ENCODE measurements at regions not wholly inside any gene's neighbourhood (a gene's known extent, or its start where the extent isn't known, plus 50 kb on each side); places are given as distances from the start of the nearest gene placed in this dataset.
"Not testable (repeated sequence)": the region's sequence is repeated elsewhere in the genome, so short reads cannot be mapped to it uniquely, and the experiment has no call there.

DNA sequence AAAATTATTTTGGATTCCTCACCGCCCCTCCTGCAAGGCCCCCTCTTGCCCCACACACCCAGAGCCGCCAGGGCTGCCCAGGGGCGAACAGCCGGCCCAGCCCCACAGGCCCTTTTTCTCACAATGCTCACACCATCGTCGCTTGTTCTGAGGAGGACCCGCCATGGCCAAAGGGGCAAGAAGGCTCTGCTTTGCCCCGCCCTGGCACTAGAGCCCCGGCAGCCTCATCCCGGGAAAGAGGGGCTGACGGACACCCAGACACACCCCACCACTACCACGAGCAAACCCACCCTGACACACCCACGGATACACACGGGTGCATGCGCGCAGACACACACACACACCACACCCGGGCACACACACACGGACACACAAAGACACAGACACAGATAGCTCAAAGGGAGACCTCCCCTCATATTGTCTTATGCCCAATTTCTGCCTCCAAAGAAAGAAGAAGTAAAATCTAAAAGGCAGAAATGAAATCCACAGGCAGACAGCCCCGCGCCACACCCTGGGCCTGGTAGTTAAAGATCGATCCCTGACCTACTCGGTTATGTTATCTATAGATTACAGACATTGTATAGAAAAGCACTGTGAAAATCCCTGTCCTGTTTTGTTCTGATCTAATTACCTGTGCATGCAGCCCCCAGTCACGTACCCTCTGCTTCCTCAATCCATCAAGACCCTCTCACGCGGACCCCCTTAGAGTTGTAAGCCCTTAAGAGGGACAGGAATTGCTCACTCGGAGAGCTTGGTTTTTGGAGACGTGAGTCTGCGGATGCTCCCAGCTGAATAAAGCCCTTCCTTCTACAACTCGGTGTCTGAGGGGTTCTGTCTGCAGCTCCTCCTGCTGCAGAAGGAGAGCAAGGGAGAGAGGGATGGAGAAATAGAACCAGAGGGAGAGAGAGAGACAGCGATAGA lies 1610.9 kb downstream of the SPATA31A7 start:
- TF ChIP-seq, protein P1, sequence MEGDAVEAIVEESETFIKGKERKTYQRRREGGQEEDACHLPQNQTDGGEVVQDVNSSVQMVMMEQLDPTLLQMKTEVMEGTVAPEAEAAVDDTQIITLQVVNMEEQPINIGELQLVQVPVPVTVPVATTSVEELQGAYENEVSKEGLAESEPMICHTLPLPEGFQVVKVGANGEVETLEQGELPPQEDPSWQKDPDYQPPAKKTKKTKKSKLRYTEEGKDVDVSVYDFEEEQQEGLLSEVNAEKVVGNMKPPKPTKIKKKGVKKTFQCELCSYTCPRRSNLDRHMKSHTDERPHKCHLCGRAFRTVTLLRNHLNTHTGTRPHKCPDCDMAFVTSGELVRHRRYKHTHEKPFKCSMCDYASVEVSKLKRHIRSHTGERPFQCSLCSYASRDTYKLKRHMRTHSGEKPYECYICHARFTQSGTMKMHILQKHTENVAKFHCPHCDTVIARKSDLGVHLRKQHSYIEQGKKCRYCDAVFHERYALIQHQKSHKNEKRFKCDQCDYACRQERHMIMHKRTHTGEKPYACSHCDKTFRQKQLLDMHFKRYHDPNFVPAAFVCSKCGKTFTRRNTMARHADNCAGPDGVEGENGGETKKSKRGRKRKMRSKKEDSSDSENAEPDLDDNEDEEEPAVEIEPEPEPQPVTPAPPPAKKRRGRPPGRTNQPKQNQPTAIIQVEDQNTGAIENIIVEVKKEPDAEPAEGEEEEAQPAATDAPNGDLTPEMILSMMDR (IDR thresholded peaks at IDR 0.05; ENCODE audit: low read depth, low read length, missing input control) = not testable (repeated sequence)
- not testable (repeated sequence) for TF ChIP-seq RXRA (IDR thresholded peaks at IDR 0.05); EGR1 (IDR thresholded peaks at IDR 0.05; ENCODE audit: low read depth in 2 of 2); TAF1 (conservative IDR thresholded peaks at IDR 0.05)
- TF ChIP-seq, protein P2, sequence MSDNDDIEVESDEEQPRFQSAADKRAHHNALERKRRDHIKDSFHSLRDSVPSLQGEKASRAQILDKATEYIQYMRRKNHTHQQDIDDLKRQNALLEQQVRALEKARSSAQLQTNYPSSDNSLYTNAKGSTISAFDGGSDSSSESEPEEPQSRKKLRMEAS (IDR thresholded peaks at IDR 0.05) = not testable (repeated sequence)
- TF ChIP-seq, protein P3, sequence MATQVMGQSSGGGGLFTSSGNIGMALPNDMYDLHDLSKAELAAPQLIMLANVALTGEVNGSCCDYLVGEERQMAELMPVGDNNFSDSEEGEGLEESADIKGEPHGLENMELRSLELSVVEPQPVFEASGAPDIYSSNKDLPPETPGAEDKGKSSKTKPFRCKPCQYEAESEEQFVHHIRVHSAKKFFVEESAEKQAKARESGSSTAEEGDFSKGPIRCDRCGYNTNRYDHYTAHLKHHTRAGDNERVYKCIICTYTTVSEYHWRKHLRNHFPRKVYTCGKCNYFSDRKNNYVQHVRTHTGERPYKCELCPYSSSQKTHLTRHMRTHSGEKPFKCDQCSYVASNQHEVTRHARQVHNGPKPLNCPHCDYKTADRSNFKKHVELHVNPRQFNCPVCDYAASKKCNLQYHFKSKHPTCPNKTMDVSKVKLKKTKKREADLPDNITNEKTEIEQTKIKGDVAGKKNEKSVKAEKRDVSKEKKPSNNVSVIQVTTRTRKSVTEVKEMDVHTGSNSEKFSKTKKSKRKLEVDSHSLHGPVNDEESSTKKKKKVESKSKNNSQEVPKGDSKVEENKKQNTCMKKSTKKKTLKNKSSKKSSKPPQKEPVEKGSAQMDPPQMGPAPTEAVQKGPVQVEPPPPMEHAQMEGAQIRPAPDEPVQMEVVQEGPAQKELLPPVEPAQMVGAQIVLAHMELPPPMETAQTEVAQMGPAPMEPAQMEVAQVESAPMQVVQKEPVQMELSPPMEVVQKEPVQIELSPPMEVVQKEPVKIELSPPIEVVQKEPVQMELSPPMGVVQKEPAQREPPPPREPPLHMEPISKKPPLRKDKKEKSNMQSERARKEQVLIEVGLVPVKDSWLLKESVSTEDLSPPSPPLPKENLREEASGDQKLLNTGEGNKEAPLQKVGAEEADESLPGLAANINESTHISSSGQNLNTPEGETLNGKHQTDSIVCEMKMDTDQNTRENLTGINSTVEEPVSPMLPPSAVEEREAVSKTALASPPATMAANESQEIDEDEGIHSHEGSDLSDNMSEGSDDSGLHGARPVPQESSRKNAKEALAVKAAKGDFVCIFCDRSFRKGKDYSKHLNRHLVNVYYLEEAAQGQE (IDR thresholded peaks at IDR 0.05) = not testable (repeated sequence)
